Bronchial epithelial cell (primary cell): ENCODE measurements at regions not wholly inside any gene's neighbourhood (a gene's known extent, or its start where the extent isn't known, plus 50 kb on each side); places are given as distances from the start of the nearest gene placed in this dataset.

Experiments
- DNase-seq: peaks from one replicate; pipeline ENCODE4 v3.0.0-alpha.2; 2010; ENCODE audit warnings: low read depth
- FAIRE-seq: peaks from 2 replicates; lab custom pipeline; 2011; peaks lifted over from hg19 to GRCh38; lab: Jason Lieb, UNC
- H3K27me3 ChIP-seq: 2 replicates; pipeline ENCODE4 v1.5.1; 2011; ENCODE audit warnings: low read length; ENCODE audit not compliant: control insufficient read depth, insufficient read depth
- H3K36me3 ChIP-seq: 2 replicates; pipeline ENCODE4 v1.5.1; 2011; ENCODE audit warnings: low read length; ENCODE audit not compliant: control insufficient read depth, insufficient read depth
- H3K4me3 ChIP-seq: 2 replicates; pipeline ENCODE4 v1.5.1; 2011; ENCODE audit warnings: mild to moderate bottlenecking, low read depth, low read length, control low read depth
- CTCF ChIP-seq: IDR thresholded peaks from 2 replicates; pipeline ENCODE4 v1.5.1; 2011; ENCODE audit warnings: mild to moderate bottlenecking, moderate library complexity, low read length, control low read depth, inconsistent platforms; ENCODE audit not compliant: insufficient read depth, severe bottlenecking

- no peak for TF ChIP-seq CTCF
- Histone ChIP-seq H3K36me3 (no peaks in the 10 kb centered on the region), H3K27me3 (no peaks in the 10 kb centered on the region), H3K4me3 (no peak overlapping the region)
- FAIRE-seq (no peak), DNase-seq (no peak)
Measured at GRCh38 chr1:87636198-87636892, 307.7 kb downstream of the LMO4 start.

DNA sequence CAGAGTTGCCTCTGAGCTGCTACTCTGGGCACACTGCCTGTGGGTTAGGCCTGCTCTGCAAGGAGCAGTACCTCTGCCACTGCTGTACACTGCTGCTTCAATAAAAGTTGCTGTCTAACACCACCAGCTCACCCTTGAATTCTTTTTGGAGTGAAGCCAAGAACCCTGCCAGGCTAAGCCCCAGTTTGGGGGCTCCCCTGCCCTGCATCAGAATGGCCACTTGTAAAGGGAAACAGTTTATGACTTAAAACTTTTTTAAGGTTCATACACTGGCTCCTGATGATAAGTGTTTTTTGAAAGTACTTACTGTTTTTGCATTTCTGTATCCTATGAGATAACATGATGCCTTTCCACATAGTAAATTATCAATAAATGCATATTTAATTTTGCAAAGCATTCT is 310.0 kb downstream of the LMO4 start:
- no peaks in the 10 kb centered on the region for H3K27me3 ChIP-seq
- FAIRE-seq (no peak), DNase-seq (no peak)
- TF ChIP-seq CTCF: no peak
- H3K4me3 ChIP-seq: no peak overlapping the region
- H3K36me3 ChIP-seq: no peaks in the 10 kb centered on the region

- DNase-seq (no peak), FAIRE-seq (no peak)
- no peaks in the 10 kb centered on the region for H3K36me3 ChIP-seq
- TF ChIP-seq CTCF: no peak
- H3K27me3 ChIP-seq: no peaks in the 10 kb centered on the region
- H3K4me3 ChIP-seq: no peak overlapping the region
Measured at GRCh38 chr1:87641996-87642395, 313.3 kb downstream of the LMO4 start.

GRCh38 chr1:87642581-87643221 is 314.0 kb downstream of the LMO4 start:
- DNase-seq (no peak), FAIRE-seq (no peak)
- H3K27me3 ChIP-seq: no peaks in the 10 kb centered on the region
- no peaks in the 10 kb centered on the region for H3K36me3 ChIP-seq
- no peak for TF ChIP-seq CTCF
- H3K4me3 ChIP-seq: no peak overlapping the region

GRCh38 chr1:87644033-87644578 is 315.4 kb downstream of the LMO4 start:
- TF ChIP-seq CTCF: no peak
- Histone ChIP-seq H3K4me3 (no peak overlapping the region), H3K36me3 (no peaks in the 10 kb centered on the region), H3K27me3 (no peaks in the 10 kb centered on the region)
- FAIRE-seq: no peak
- DNase-seq: no peak
